Muscle of leg (tissue), 3 donors: ENCODE measurements at regions not wholly inside any gene's neighbourhood (a gene's known extent, or its start where the extent isn't known, plus 50 kb on each side); places are given as distances from the start of the nearest gene placed in this dataset.
"Not testable (repeated sequence)": the region's sequence is repeated elsewhere in the genome, so short reads cannot be mapped to it uniquely, and the experiment has no call there.

Source experiments
- DNase-seq: peaks from one replicate; pipeline ENCODE4 v3.0.0; 2013
- H3K27ac ChIP-seq: one replicate; pipeline ENCODE4 v1.5.1; 2013; ENCODE audit warnings: mild to moderate bottlenecking, low read length, control low read depth
- H3K27me3 ChIP-seq: one replicate; pipeline ENCODE4 v1.6.1; 2013; ENCODE audit warnings: low read length; ENCODE audit not compliant: control insufficient read depth, insufficient read depth
- H3K36me3 ChIP-seq: one replicate; pipeline ENCODE4 v1.6.1; 2013; ENCODE audit warnings: low read length; ENCODE audit not compliant: control insufficient read depth, insufficient read depth
- H3K4me1 ChIP-seq: one replicate; pipeline ENCODE4 v1.6.1; 2013; ENCODE audit warnings: low read length; ENCODE audit not compliant: control insufficient read depth, insufficient read depth
- H3K4me3 ChIP-seq: one replicate; pipeline ENCODE4 v1.5.1; 2013; ENCODE audit warnings: low read length, control low read depth
- H3K9me3 ChIP-seq: replicated peaks from 2 replicates; pipeline ENCODE4 v1.6.1; 2013; ENCODE audit warnings: low read depth, low read length; ENCODE audit not compliant: control insufficient read depth
- WGBS: methylation state at CpG from one replicate; pipeline ENCODE4 v1.1.5; 2013; ENCODE audit warnings: missing lambda C conversion rate; ENCODE audit not compliant: insufficient coverage; 5-methylcytosine and 5-hydroxymethylcytosine counted together

GRCh38 chr7:68971634-68972340 lies 626.5 kb upstream of the AUTS2 start:
- Histone ChIP-seq H3K36me3 (no peaks in the 10 kb centered on the region), H3K27ac (no peak overlapping the region), H3K4me1 (no peaks in the 10 kb centered on the region), H3K4me3 (no peak overlapping the region), H3K9me3 (no peaks in the 10 kb centered on the region), H3K27me3 (peaks cover 7% of the 10 kb centered on the region)
- DNase-seq, result no peak
- no CpG with 5 or more reads among the region's 6 CpGs for WGBS

- DNase-seq, result peak; percentile 95
- WGBS, result 6% methylated on average over 7 of the region's 14 CpGs
- peaks cover 5% of the 10 kb centered on the region for H3K27me3 ChIP-seq
- no peaks in the 10 kb centered on the region for H3K4me1 ChIP-seq
- H3K36me3 ChIP-seq, result no peaks in the 10 kb centered on the region
- peak overlapping the region; percentile 8 for H3K27ac ChIP-seq
- H3K9me3 ChIP-seq, result no peaks in the 10 kb centered on the region
- no peak overlapping the region for H3K4me3 ChIP-seq
Observed at GRCh38 chr7:68977385-68978055, 620.8 kb upstream of the AUTS2 start.

GRCh38 chr7:68978710-68979109 lies 619.6 kb upstream of the AUTS2 start:
- H3K4me1 ChIP-seq, result no peaks in the 10 kb centered on the region
- H3K27ac ChIP-seq, result no peak overlapping the region
- no CpG with 5 or more reads among the region's 4 CpGs for WGBS
- no peaks in the 10 kb centered on the region for H3K36me3 ChIP-seq
- no peak overlapping the region for H3K4me3 ChIP-seq
- H3K9me3 ChIP-seq, result no peaks in the 10 kb centered on the region
- DNase-seq, result no peak
- H3K27me3 ChIP-seq, result no peaks in the 10 kb centered on the region

DNA sequence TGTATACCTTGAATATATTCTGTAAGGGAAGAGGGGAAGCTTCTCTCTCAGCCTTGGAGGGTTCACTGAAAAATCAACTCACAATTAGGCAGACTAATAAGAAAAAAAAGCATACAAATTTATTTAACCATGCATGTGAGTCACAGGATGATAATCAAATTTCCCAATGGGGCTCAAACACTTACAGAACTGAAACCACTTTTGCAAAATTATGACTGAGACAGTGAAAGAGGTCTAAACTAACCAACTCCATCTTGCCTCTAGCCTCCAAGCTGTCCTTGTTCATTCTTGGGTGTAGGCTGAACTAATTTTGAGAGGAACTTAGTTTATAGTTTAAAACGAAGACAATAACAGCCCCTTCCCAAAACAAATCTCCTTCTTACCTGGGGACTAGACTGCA lies 618.3 kb upstream of the AUTS2 start:
- H3K4me1 ChIP-seq, result no peaks in the 10 kb centered on the region
- no CpG with 5 or more reads among the region's 1 CpG for WGBS
- no peaks in the 10 kb centered on the region for H3K36me3 ChIP-seq
- H3K27me3 ChIP-seq, result no peaks in the 10 kb centered on the region
- H3K9me3 ChIP-seq, result no peaks in the 10 kb centered on the region
- H3K4me3 ChIP-seq, result no peak overlapping the region
- no peak overlapping the region for H3K27ac ChIP-seq
- no peak for DNase-seq

GRCh38 chr7:68980432-68980831 lies 617.8 kb upstream of the AUTS2 start:
- WGBS, result 19% methylated on average over 2 of the region's 2 CpGs
- DNase-seq, result peak; percentile 67

DNA sequence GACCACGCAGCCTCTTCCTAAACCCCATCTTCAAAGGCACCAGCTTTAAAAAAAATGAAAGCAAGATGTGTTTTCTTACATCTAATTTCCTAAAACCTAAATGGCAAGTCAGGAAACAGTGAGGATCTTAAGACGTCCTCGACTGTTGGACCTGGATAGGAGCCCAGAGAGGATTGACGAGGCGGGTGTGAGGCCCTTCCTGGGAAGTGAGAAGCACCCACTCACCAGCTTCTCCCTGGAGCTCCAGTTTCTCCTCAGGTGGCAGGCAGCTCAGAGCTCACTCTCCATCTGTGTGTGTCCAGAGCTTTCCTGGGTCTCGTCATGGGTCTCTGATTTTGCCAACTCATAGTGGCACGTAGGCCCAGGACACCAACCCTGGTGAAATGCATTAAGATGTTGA lies 614.0 kb upstream of the AUTS2 start:
- 47% methylated on average over 3 of the region's 7 CpGs for WGBS
- Histone ChIP-seq H3K27ac (no peak overlapping the region), H3K9me3 (peaks cover 2% of the 10 kb centered on the region)

More at GRCh38 chr7:68980432-68980831, 617.8 kb upstream of the AUTS2 start:
- H3K27ac ChIP-seq, H3K36me3 ChIP-seq, H3K4me1 ChIP-seq, H3K9me3 ChIP-seq, H3K4me3 ChIP-seq, H3K27me3 ChIP-seq: not testable (repeated sequence)

GRCh38 chr7:68994841-68995240 lies 603.4 kb upstream of the AUTS2 start:
- H3K27me3 ChIP-seq, result no peaks in the 10 kb centered on the region
- no peak overlapping the region for H3K27ac ChIP-seq
- no peak for DNase-seq
- 60% methylated on average over 1 of the region's 3 CpGs for WGBS
- H3K36me3 ChIP-seq, result no peaks in the 10 kb centered on the region
- no peaks in the 10 kb centered on the region for H3K9me3 ChIP-seq
- no peak overlapping the region for H3K4me3 ChIP-seq
- no peaks in the 10 kb centered on the region for H3K4me1 ChIP-seq

More for the DNA sequence above, 614.0 kb upstream of the AUTS2 start:
- H3K36me3 ChIP-seq, result no peaks in the 10 kb centered on the region
- no peaks in the 10 kb centered on the region for H3K27me3 ChIP-seq
- no peaks in the 10 kb centered on the region for H3K4me1 ChIP-seq
- H3K4me3 ChIP-seq, result no peak overlapping the region
- DNase-seq, result no peak

GRCh38 chr7:68998136-68998535 lies 600.1 kb upstream of the AUTS2 start:
- H3K4me3 ChIP-seq, result no peak overlapping the region
- H3K36me3 ChIP-seq, result no peaks in the 10 kb centered on the region
- peaks cover 2% of the 10 kb centered on the region for H3K27me3 ChIP-seq
- WGBS, result 55% methylated on average over 3 of the region's 3 CpGs
- H3K27ac ChIP-seq, result no peak overlapping the region
- no peaks in the 10 kb centered on the region for H3K4me1 ChIP-seq
- H3K9me3 ChIP-seq, result peaks cover 23% of the 10 kb centered on the region
- DNase-seq, result no peak

DNA sequence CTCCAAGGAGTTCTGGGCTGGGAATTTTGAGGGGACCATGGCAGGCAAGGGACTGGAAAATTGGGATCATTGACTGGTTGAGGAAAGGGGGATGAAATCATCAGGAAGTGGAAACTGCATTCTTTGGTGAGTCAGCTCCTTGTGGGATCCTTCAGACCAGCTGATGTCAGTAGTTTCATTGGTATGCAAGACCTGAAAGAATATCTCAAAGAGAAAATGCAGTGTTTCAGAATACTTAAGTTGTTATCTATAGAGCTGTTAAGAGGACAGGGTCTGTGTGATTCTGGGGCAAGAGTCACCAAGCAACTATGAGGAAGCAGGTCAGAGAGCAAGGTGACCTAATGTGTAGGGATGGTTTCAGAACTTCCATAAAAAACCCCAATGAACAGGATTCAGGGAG lies 595.9 kb upstream of the AUTS2 start:
- Histone ChIP-seq H3K36me3 (no peaks in the 10 kb centered on the region), H3K9me3 (peaks cover 23% of the 10 kb centered on the region)
- DNase-seq, result no peak

DNA sequence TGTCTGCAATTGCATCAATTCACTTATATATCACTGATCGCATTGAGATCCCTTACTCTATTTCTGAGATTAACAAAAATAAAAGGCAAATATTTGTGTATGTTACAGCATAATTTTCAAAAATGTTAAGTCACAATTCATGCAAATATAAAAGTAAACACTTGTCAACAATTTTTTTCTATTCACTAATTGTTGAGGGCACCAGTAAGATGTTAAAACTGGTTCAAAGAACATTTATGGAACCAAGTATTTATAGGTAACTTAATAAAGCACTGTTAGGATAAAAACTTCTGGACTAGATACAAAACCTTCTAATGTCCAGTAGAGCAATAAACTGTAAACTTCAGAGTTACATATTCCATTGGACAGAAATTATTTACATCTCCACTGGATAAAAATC lies 586.1 kb upstream of the AUTS2 start:
- no peaks in the 10 kb centered on the region for H3K9me3 ChIP-seq

More for the DNA sequence above, 595.9 kb upstream of the AUTS2 start:
- H3K27me3 ChIP-seq, result peaks cover 2% of the 10 kb centered on the region
- no peak overlapping the region for H3K27ac ChIP-seq
- no peaks in the 10 kb centered on the region for H3K4me1 ChIP-seq
- H3K4me3 ChIP-seq, result no peak overlapping the region

More for the DNA sequence above, 586.1 kb upstream of the AUTS2 start:
- DNase-seq, result no peak
- no peaks in the 10 kb centered on the region for H3K4me1 ChIP-seq
- H3K27ac ChIP-seq, result no peak overlapping the region
- no peak overlapping the region for H3K4me3 ChIP-seq
- no peaks in the 10 kb centered on the region for H3K36me3 ChIP-seq
- no peaks in the 10 kb centered on the region for H3K27me3 ChIP-seq
- no CpG with 5 or more reads among the region's 1 CpG for WGBS
